ENCODE measurements at regions not wholly inside any gene's neighbourhood (a gene's known extent, or its start where the extent isn't known, plus 50 kb on each side); places are given as distances from the start of the nearest gene placed in this dataset.

GRCh38 chr18:55123361-55123760, 164.1 kb upstream of the CCDC68 start:
- DNase-seq (ENCODE audit: low spot score), result no peak
- in situ Hi-C loops (cut with HindIII; ENCODE audit: low sequenced_read_pairs), result no loop called here

DNA sequence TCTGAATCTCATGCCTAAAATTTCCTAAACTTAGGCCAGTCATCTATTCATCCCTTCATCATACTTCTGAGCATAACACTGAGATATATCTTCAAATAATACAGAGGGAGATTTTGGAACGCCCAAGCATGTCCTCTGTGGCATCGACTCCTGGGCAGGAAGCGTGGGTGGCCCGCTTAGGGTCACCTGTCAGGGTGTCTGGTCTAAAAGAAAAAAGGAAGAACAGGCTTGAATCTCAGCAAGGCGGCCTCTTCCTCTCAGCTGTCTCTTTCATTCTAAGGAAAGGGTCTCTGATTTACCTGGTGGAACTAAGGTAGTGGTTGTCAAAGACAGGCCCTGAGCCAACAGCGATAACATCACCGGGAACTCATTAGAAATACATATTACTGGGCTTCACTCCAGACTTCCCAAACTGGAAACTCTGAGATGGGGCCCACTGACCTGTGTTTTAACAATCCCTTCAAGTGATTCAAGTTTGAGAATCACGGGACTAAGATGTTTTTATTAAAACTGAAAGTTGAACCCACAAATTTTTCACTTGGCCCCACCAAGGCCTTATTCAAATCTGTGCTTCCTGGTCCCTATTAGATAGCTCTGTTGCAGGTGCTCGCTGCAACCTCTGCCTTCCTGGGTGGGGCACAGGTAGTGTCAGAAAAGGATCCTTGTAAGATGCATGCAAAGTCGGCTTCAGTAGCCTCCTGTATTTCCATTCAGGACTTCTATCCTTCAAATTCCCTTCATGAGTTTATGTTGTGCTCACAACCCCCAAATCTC, 162.3 kb upstream of the CCDC68 start:
- in situ Hi-C loops (cut with HindIII; ENCODE audit: low sequenced_read_pairs), result no loop called here

DNA sequence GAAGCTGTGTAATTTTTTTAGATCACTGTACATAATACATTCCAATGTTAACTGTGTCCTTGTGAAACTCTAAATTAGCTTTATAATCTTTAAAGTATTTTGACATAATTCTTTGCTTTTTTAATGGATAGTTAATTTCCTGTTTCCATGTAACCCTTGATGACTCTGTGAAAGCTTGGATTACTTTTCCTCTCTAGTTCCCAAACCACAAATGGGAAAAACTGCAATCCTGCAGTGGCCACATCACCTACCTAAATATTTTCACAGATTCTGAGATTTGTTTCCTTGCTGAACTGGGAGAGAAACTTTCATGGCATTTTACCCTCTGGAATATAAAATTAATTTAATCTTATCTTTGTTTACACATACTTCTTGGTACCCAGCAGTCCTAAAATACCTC, 161.6 kb upstream of the CCDC68 start:
- no peak for DNase-seq (ENCODE audit: low spot score)
- in situ Hi-C loops (cut with HindIII; ENCODE audit: low sequenced_read_pairs), result no loop called here

More for the DNA sequence above, 162.3 kb upstream of the CCDC68 start:
- no peak for DNase-seq (ENCODE audit: low spot score)

- in situ Hi-C loops (cut with HindIII; ENCODE audit: low sequenced_read_pairs), result no loop called here
- no peak for DNase-seq (ENCODE audit: low spot score)
Measured at GRCh38 chr18:55119434-55119833, 160.2 kb upstream of the CCDC68 start.

GRCh38 chr18:55119016-55119415, 159.8 kb upstream of the CCDC68 start:
- in situ Hi-C loops (cut with HindIII; ENCODE audit: low sequenced_read_pairs), result no loop called here
- no peak for DNase-seq (ENCODE audit: low spot score)

DNA sequence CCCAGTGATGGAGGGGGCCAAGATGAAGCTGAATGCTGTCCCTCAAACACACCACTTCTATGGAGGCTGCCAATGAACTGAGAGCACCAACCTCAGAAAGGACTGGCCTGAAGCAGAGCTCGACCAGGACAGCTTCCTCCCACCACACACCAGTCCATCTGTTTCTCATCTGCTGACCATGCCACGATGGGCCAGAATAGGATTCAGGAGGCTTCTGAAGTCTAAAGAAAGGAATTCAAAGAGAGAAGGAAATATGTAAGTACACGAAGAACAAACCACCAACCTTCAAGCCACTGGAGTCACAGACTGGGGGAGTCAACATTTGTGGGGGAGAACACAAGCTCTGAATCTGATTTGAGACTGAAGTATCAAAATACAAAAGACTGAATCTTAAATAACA, 157.6 kb upstream of the CCDC68 start:
- in situ Hi-C loops (cut with HindIII; ENCODE audit: low sequenced_read_pairs), result no loop called here
- DNase-seq (ENCODE audit: low spot score), result no peak

GRCh38 chr18:55115606-55116005, 156.3 kb upstream of the CCDC68 start:
- in situ Hi-C loops (cut with HindIII; ENCODE audit: low sequenced_read_pairs), result no loop called here
- no peak for DNase-seq (ENCODE audit: low spot score)

- no peak for DNase-seq (ENCODE audit: low spot score)
- in situ Hi-C loops (cut with HindIII; ENCODE audit: low sequenced_read_pairs), result no loop called here
Measured at GRCh38 chr18:55114876-55115275, 155.6 kb upstream of the CCDC68 start.

GRCh38 chr18:55113800-55114199, 154.5 kb upstream of the CCDC68 start:
- in situ Hi-C loops (cut with HindIII; ENCODE audit: low sequenced_read_pairs), result no loop called here

DNA sequence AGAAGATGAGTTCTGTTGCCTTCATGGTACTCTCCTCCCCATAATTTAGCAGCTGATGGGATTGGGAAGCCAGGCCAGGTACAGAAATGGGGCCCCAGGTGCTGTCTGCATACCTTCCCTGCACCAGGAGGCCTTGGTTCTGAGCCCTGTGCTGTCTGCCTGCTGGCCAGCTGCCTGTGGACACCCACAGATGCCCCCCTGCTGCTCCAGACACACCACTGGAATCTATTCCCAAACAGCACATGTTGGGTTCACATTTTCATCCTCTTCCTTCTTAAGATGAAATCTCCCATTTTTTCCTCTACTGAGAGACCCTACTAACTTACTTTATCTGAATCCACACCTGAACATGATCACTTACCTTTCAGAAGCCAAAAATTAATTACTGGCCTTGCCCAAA, 152.0 kb upstream of the CCDC68 start:
- in situ Hi-C loops (cut with HindIII; ENCODE audit: low sequenced_read_pairs), result no loop called here
- DNase-seq (ENCODE audit: low spot score), result no peak

More at GRCh38 chr18:55113800-55114199, 154.5 kb upstream of the CCDC68 start:
- no peak for DNase-seq (ENCODE audit: low spot score)

DNA sequence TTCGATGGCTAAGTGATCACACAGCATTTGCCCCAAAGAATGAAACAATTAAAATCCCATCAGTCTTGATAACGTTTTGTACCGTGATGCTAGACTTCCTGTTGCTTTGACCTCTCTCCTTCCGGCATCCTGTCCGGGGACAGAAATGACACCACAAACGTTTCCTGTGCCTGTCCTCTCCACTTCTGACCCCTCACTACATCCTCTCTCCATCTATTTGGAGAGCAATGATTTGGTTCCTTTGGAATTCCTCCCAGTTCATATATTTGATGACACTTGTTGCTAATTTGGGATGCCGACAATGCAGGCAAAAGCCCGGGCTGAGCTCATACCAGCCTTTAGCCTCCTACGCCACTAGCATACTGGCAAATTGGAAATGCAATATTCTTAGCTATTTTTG, 151.2 kb upstream of the CCDC68 start:
- in situ Hi-C loops (cut with HindIII; ENCODE audit: low sequenced_read_pairs), result no loop called here
- DNase-seq (ENCODE audit: low spot score), result no peak

DNA sequence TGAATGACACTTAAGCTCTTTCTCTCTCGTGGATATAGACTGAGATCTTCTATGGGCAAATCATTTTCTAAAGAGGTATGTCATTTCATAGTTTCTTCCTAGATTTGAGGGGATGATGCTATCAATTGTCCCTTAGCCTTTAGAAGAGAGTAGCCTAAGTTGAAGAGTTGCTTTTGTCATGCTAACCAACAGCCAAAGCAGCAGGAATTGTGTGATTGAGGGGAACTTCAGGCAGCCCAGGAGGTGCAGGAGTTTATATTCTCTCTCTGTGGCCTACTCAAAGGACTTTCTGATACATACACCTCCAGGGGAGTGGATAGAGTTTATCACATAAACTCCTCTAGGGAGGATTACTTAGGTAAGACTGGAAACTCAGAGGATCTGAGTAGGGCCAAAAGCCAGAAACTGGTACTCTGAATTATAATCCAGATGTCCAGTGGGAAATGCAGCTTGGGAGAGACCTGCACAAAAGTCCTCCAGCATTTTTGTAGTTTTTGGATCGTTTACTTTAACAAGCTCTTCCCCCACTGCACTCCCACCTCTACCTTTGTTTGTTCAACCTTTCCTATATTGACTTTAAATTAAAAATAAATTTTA, 150.7 kb upstream of the CCDC68 start:
- DNase-seq (ENCODE audit: low spot score), result no peak
- in situ Hi-C loops (cut with HindIII; ENCODE audit: low sequenced_read_pairs), result no loop called here

DNA sequence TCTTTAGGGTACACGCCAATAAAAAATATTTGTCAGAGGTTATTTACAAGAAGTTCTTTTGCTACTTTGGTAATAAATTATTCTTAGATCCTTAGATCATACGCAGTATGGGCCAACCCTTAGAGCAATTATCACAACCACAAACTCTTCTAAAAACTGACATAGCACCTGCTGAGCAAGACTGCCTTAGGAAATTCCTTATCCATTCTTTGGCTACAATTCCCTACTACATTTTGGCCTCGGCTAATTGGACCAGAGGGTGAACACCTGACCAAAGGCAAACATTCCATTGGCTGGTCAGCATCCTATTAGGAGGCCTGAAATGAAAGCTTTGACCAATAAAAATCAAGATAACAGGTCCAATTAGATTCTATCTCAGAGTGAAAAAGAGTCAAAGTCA, 147.6 kb upstream of the CCDC68 start:
- in situ Hi-C loops (cut with HindIII; ENCODE audit: low sequenced_read_pairs), result no loop called here
- no peak for DNase-seq (ENCODE audit: low spot score)

DNA sequence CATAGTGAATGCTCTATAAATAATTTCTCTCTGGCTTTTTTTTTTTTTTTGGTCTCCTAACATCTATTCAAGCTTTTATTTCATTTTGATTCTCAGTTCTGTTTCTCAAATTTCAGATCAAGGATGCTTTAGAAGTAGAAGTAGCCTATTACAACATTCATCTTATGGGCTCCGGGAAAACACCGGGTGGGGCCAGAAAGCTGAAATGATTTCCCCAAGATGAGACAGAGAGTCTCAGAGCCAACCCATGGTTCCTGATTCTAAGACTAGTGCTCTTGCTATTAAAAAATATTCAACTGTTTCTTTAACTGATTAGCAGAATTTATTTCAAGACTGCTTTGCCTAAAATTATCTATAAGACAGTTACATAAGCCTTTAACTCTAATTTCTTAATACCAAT, 147.2 kb upstream of the CCDC68 start:
- DNase-seq (ENCODE audit: low spot score), result no peak
- in situ Hi-C loops (cut with HindIII; ENCODE audit: low sequenced_read_pairs), result no loop called here

GRCh38 chr18:55105873-55106272, 146.6 kb upstream of the CCDC68 start:
- DNase-seq (ENCODE audit: low spot score), result no peak
- in situ Hi-C loops (cut with HindIII; ENCODE audit: low sequenced_read_pairs), result no loop called here

DNA sequence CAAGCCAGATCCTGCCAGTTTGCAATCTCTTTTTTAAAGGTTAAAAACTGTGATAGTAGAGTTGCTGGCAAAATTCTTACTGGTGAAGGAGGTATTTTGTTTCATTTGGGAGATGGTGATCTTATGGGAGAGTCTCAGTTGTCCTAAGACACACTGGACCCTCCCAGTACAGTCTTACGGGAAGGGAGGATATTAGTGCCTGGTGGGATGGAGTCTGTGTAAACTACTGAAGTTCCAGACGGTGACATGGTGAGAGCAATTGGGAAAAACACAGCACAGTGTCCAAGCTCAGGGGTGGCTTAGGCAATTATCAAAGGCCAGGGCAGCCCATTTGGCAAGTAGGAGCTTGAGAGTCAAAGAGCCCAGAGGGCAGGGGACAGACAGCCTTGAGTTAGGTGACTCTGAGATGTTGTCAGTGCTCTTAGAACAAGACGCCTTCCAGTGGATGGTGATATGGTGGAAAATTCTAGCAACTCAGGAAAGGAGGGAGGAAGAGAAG, 143.7 kb upstream of the CCDC68 start:
- no peak for DNase-seq (ENCODE audit: low spot score)
- in situ Hi-C loops (cut with HindIII; ENCODE audit: low sequenced_read_pairs), result no loop called here

DNA sequence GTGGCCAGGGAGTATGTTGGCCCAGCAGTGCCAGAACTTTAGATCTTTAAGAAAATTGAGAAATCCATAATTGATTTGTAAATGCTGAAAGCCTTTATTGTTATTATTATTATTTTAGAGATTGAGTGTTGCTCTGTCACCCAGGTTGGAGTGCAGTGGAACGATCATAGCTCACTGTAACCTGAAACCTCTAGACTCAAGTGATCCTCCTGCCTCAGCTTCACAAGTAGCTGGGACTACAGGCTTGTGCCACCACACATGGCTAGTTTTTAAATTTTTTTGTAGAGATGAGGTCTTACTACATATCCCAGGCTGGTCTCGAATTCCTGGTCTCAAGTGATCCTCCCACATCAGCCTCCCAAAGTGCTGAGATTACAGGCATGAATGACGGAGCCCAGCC, 143.2 kb upstream of the CCDC68 start:
- in situ Hi-C loops (cut with HindIII; ENCODE audit: low sequenced_read_pairs), result no loop called here
- no peak for DNase-seq (ENCODE audit: low spot score)

GRCh38 chr18:55101458-55101824, 142.2 kb upstream of the CCDC68 start:
- in situ Hi-C loops (cut with HindIII; ENCODE audit: low sequenced_read_pairs), result no loop called here
- DNase-seq (ENCODE audit: low spot score), result no peak

GRCh38 chr18:55100817-55101457, 141.7 kb upstream of the CCDC68 start:
- no peak for DNase-seq (ENCODE audit: low spot score)
- in situ Hi-C loops (cut with HindIII; ENCODE audit: low sequenced_read_pairs), result no loop called here

DNA sequence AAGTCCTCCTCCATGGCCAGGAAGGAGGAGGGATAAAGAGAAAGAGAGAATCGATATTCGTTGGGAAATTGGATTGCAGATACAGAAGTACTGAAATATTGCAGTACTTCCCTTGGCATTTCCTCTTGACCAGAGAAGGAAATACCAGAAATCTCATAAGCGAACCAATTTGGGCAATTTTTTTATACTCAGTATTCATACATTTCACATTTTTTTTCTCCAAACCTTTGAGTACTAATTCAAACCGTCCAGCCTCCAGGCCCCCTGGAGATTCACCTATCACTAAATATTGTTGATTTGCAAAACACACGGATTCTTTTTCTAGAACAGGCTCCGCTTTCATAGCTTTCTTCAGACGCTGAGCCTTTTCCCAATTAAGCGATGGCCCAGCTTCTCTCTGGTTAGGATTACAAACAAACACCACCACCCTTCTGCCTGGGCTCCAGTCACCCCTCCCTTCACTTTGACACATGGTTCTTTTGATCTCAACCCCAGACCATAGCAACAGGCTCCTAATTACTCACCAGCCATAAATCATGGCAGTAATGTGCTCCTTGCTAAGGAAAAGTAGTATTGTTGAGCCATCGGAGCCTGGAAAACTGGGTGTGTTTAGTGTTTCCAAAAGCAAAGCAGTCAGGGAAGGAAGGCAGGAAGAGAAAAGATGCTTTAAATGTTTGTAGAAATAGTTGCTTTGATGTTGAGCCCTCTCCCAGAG, 138.4 kb upstream of the CCDC68 start:
- no peak for DNase-seq (ENCODE audit: low spot score)
- in situ Hi-C loops (cut with HindIII; ENCODE audit: low sequenced_read_pairs), result no loop called here

All from G401 (cell line).